CD14-positive monocyte (primary cell): ENCODE measurements at regions not wholly inside any gene's neighbourhood (a gene's known extent, or its start where the extent isn't known, plus 50 kb on each side); places are given as distances from the start of the nearest gene placed in this dataset.

Experiments
- DNase-seq, 3 donors: peaks; one replicate each; pipeline ENCODE4 v3.0.0-alpha.2; 2011 to 2022
- H2AFZ ChIP-seq: 2 replicates; pipeline ENCODE4 v1.6.0; 2012; ENCODE audit warnings: mild to moderate bottlenecking, low read depth, low read length, inconsistent platforms; ENCODE audit not compliant: insufficient read depth, poor library complexity, severe bottlenecking
- H3K27ac ChIP-seq, 2 donors: 1 replicate in 1 of 2; 2 replicates in 1 of 2; pipeline ENCODE4 v1.5.1; 2012 to 2013; ENCODE audit warnings: low read length in 2 of 2, control low read depth in 1 of 2, inconsistent platforms in 1 of 2, low read depth in 1 of 2, mild to moderate bottlenecking in 1 of 2
- H3K27me3 ChIP-seq, 2 donors: one replicate each; pipeline versions ENCODE4 v1.6.0 to v1.6.1; 2011 to 2013; ENCODE audit warnings: low read length in 2 of 2; ENCODE audit not compliant: control insufficient read depth in 2 of 2, insufficient read depth in 2 of 2
- H3K36me3 ChIP-seq, 2 donors: replicated peaks in 1 of 2; 1 replicate in 1 of 2; 2 replicates in 1 of 2; pipeline versions ENCODE4 v1.5.1 to v1.6.1; 2012 to 2013; ENCODE audit warnings: low read length in 2 of 2, control low read depth in 1 of 2, inconsistent platforms in 1 of 2, mild to moderate bottlenecking in 1 of 2; ENCODE audit not compliant: insufficient read depth in 2 of 2, control insufficient read depth in 1 of 2
- H3K4me1 ChIP-seq, 2 donors: 1 replicate in 1 of 2; 2 replicates in 1 of 2; pipeline versions ENCODE4 v1.5.1 to v1.6.1; 2012 to 2013; ENCODE audit warnings: low read length in 2 of 2, control low read depth in 1 of 2, inconsistent platforms in 1 of 2, mild to moderate bottlenecking in 1 of 2, moderate library complexity in 1 of 2; ENCODE audit not compliant: insufficient read depth in 2 of 2, control insufficient read depth in 1 of 2
- H3K4me2 ChIP-seq: replicated peaks from 2 replicates; pipeline ENCODE3; 2012; ENCODE audit warnings: low read length, moderate library complexity, mild to moderate bottlenecking; ENCODE audit not compliant: poor library complexity, severe bottlenecking; ENCODE audit errors: extremely low read depth
- H3K4me3 ChIP-seq, 3 experiments: fragments of 200-600 bp in 1 of 3; sonication (generic) in 1 of 3; replicated peaks in 1 of 3; 1 replicate in 2 of 3; 2 replicates in 1 of 3; pipeline ENCODE4 v1.5.1; 2011 to 2013; ENCODE audit warnings: low read length in 3 of 3, mild to moderate bottlenecking in 3 of 3, control low read depth in 2 of 3, low read depth in 2 of 3, inconsistent platforms in 1 of 3, moderate library complexity in 1 of 3
- H3K79me2 ChIP-seq: 2 replicates; pipeline ENCODE4 v1.6.0; 2012; ENCODE audit warnings: mild to moderate bottlenecking, control low read depth, inconsistent platforms, low read length, moderate library complexity; ENCODE audit not compliant: insufficient read depth
- H3K9ac ChIP-seq: 2 replicates; pipeline ENCODE4 v1.6.0; 2017; ENCODE audit warnings: low read length, mild to moderate bottlenecking; ENCODE audit not compliant: insufficient read depth, poor library complexity, severe bottlenecking
- H3K9me3 ChIP-seq, 2 donors: replicated peaks in 1 of 2; 1 replicate in 1 of 2; 2 replicates in 1 of 2; pipeline versions ENCODE4 v1.5.1 to v1.6.1; 2012 to 2013; ENCODE audit warnings: low read length in 2 of 2, control low read depth in 1 of 2; ENCODE audit not compliant: control insufficient read depth in 1 of 2, insufficient read depth in 1 of 2
- H4K20me1 ChIP-seq: 2 replicates; pipeline ENCODE4 v1.6.0; 2012; ENCODE audit warnings: mild to moderate bottlenecking, low read length, control low read depth, moderate library complexity; ENCODE audit not compliant: insufficient read depth
- H3K27ac Mint-ChIP-seq, 7 donors: one replicate each; pipeline ENCODE4 v1.8.0; 2020; ENCODE audit warnings: mild to moderate bottlenecking in 7 of 7, mixed read lengths in 7 of 7, moderate library complexity in 6 of 7, inconsistent platforms in 2 of 7
- H3K27me3 Mint-ChIP-seq, 3 donors: one replicate each; pipeline ENCODE4 v1.8.0; 2021 to 2022; ENCODE audit warnings: low read depth in 3 of 3, mild to moderate bottlenecking in 3 of 3, mixed read lengths in 3 of 3, moderate library complexity in 3 of 3, inconsistent platforms in 1 of 3
- H3K36me3 Mint-ChIP-seq, 2 donors: one replicate each; pipeline ENCODE4 v1.8.0; 2020; ENCODE audit warnings: mixed read lengths in 2 of 2, inconsistent platforms in 1 of 2, mild to moderate bottlenecking in 1 of 2
- H3K4me1 Mint-ChIP-seq: one replicate; pipeline ENCODE4 v1.8.0; 2020; ENCODE audit warnings: mild to moderate bottlenecking, mixed read lengths
- H3K4me3 Mint-ChIP-seq, 2 donors: one replicate each; pipeline ENCODE4 v1.8.0; 2020; ENCODE audit warnings: mild to moderate bottlenecking in 2 of 2, mixed read lengths in 2 of 2, moderate library complexity in 1 of 2
- H3K9me3 Mint-ChIP-seq, 7 donors: one replicate each; pipeline ENCODE4 v1.8.0; 2020 to 2022; ENCODE audit warnings: mixed read lengths in 7 of 7, mild to moderate bottlenecking in 6 of 7, moderate library complexity in 6 of 7, inconsistent platforms in 2 of 7
- CTCF ChIP-seq: fragments of 200-600 bp; IDR thresholded peaks from one replicate; pipeline ENCODE4 v1.8.0; 2022; ENCODE audit warnings: antibody characterized with exemption, mild to moderate bottlenecking
- WGBS: methylation state at CpG from one replicate; pipeline ENCODE4 v1.1.5; 2013; ENCODE audit warnings: missing lambda C conversion rate; ENCODE audit not compliant: insufficient coverage; 5-methylcytosine and 5-hydroxymethylcytosine counted together
- intact Hi-C, 2 donors: fragments of 100-400 bp; cut with micrococcal nuclease; formaldehyde crosslinking; loops; one replicate each; pipeline versions ENCODE4 v1.15.0 to v1.15.1; 2023

GRCh38 chrX:15942307-15942706 lies 87.7 kb upstream of the AP1S2 start:
- peaks cover 0 to 12% (median 4%) of the 10 kb centered on the region in 7 donors for H3K9me3 Mint-ChIP-seq
- H3K4me3 ChIP-seq: no peak overlapping the region
- WGBS: no CpG with 5 or more reads among the region's 2 CpGs

GRCh38 chrX:15939737-15940136 lies 85.1 kb upstream of the AP1S2 start:
- intact Hi-C loops: no loop called here
- no peak overlapping the region for H3K4me3 Mint-ChIP-seq
- no CpG with 5 or more reads among the region's 2 CpGs for WGBS

More at GRCh38 chrX:15942307-15942706, 87.7 kb upstream of the AP1S2 start:
- no peak overlapping the region for H3K4me2 ChIP-seq
- H3K36me3 ChIP-seq: no peaks in the 10 kb centered on the region
- Mint-ChIP-seq H3K27me3 (peaks cover 0 to 52% (median 0%) of the 10 kb centered on the region in 3 donors), H3K36me3 (no peaks in the 10 kb centered on the region), H3K4me3 (no peak overlapping the region), H3K4me1 (peaks cover 15% of the 10 kb centered on the region), H3K27ac (no peak overlapping the region)
- H2AFZ ChIP-seq: no peak overlapping the region
- no peak overlapping the region for H3K27ac ChIP-seq
- H3K4me1 ChIP-seq: peaks cover 11 to 13% of the 10 kb centered on the region in 2 donors
- H3K79me2 ChIP-seq: no peaks in the 10 kb centered on the region
- intact Hi-C loops: no loop called here
- no peak for DNase-seq
- H3K9ac ChIP-seq: no peak overlapping the region
- no peaks in the 10 kb centered on the region for H3K9me3 ChIP-seq
- no peaks in the 10 kb centered on the region for H4K20me1 ChIP-seq
- peaks cover 0 to 65% of the 10 kb centered on the region in 2 donors for H3K27me3 ChIP-seq
- no peak for TF ChIP-seq CTCF

More at GRCh38 chrX:15939737-15940136, 85.1 kb upstream of the AP1S2 start:
- DNase-seq: peak; percentile 66 to 82 (median 79)
- no peak overlapping the region for H2AFZ ChIP-seq
- H3K4me2 ChIP-seq: peak overlapping the region; percentile 35
- no peaks in the 10 kb centered on the region for H3K9me3 ChIP-seq
- peaks cover 0 to 59% (median 0%) of the 10 kb centered on the region in 3 donors for H3K27me3 Mint-ChIP-seq
- no peaks in the 10 kb centered on the region for H3K36me3 Mint-ChIP-seq
- no peak for TF ChIP-seq CTCF
- H3K27me3 ChIP-seq: peaks cover 0 to 64% of the 10 kb centered on the region in 2 donors
- peak overlapping the region; percentile 37 to 91 (median 62) for H3K27ac Mint-ChIP-seq
- H3K9ac ChIP-seq: no peak overlapping the region
- H3K9me3 Mint-ChIP-seq: peaks cover 0 to 12% (median 4%) of the 10 kb centered on the region in 7 donors
- H4K20me1 ChIP-seq: no peaks in the 10 kb centered on the region
- H3K4me1 ChIP-seq: peaks cover 8 to 13% of the 10 kb centered on the region in 2 donors
- peak overlapping the region in 1 of 3 experiments; percentile 13 for H3K4me3 ChIP-seq
- H3K79me2 ChIP-seq: no peaks in the 10 kb centered on the region
- no peaks in the 10 kb centered on the region for H3K36me3 ChIP-seq
- no peak overlapping the region for H3K27ac ChIP-seq
- H3K4me1 Mint-ChIP-seq: peaks cover 13% of the 10 kb centered on the region
